ENCODE measurements at regions not wholly inside any gene's neighbourhood (a gene's known extent, or its start where the extent isn't known, plus 50 kb on each side); places are given as distances from the start of the nearest gene placed in this dataset.

DNA sequence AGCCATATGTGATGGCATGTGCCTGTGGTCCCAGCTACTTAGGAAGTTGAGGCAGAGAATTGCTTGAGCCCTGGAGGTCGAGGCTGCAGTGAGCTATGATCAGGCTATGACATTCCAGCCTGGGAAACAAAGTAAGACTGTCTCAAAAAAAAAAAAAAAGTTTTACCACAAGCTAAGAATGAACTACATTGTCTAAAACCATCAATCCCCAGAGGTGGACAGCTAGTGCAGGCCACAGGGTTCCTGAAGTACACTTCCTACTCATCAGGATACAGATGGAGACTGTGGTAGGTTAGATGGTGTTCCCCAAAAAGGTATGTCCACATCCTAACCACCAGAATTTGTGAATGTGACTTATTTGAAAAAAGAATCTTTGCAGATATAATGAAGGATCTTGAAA, 63.5 kb upstream of the DOCK9 start:
- Histone ChIP-seq H3K36me3 (no peaks in the 10 kb centered on the region), H3K27ac (no peak overlapping the region), H3K4me3 (no peak overlapping the region), H3K27me3 (no peaks in the 10 kb centered on the region), H3K9me3 (no peaks in the 10 kb centered on the region), H3K4me1 (peaks cover 63% of the 10 kb centered on the region)
- no peak for DNase-seq (ENCODE audit: low spot score in 2 of 2)
- WGBS: 75% methylated on average over 1 of the region's 1 CpG
- no peak for TF ChIP-seq EP300 (IDR thresholded peaks at IDR 0.05)

DNA sequence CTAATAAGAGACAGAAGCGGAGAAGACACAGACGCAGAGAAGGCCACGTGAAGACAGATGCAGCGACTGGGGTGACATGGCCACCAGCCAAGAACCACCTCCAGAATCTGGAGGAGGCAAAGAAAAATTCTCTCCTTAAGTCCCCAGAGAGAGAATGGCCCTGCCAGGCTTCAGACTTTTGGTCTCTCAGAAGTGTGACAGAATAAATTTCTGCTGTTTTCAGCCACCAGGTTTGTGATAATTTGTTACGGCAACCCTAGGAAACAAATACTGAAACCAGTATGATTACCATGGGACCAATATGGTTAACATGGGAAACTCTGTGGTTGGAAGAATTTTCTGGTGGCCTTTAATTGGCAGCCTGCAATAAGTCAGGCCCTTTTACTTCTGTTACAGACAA, 63.9 kb upstream of the DOCK9 start:
- H3K27ac ChIP-seq: no peak overlapping the region
- 78% methylated on average over 5 of the region's 5 CpGs for WGBS
- no peaks in the 10 kb centered on the region for H3K27me3 ChIP-seq
- H3K4me1 ChIP-seq: peaks cover 67% of the 10 kb centered on the region
- no peaks in the 10 kb centered on the region for H3K36me3 ChIP-seq
- no peak overlapping the region for H3K4me3 ChIP-seq
- DNase-seq (ENCODE audit: low spot score in 2 of 2): no peak
- no peaks in the 10 kb centered on the region for H3K9me3 ChIP-seq
- no peak for TF ChIP-seq POLR2A (IDR thresholded peaks at IDR 0.05)
- TF ChIP-seq, protein P1, sequence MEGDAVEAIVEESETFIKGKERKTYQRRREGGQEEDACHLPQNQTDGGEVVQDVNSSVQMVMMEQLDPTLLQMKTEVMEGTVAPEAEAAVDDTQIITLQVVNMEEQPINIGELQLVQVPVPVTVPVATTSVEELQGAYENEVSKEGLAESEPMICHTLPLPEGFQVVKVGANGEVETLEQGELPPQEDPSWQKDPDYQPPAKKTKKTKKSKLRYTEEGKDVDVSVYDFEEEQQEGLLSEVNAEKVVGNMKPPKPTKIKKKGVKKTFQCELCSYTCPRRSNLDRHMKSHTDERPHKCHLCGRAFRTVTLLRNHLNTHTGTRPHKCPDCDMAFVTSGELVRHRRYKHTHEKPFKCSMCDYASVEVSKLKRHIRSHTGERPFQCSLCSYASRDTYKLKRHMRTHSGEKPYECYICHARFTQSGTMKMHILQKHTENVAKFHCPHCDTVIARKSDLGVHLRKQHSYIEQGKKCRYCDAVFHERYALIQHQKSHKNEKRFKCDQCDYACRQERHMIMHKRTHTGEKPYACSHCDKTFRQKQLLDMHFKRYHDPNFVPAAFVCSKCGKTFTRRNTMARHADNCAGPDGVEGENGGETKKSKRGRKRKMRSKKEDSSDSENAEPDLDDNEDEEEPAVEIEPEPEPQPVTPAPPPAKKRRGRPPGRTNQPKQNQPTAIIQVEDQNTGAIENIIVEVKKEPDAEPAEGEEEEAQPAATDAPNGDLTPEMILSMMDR (IDR thresholded peaks at IDR 0.05): no peak
- no peak for TF ChIP-seq EP300 (IDR thresholded peaks at IDR 0.05)
- TF ChIP-seq POLR2AphosphoS5 (IDR thresholded peaks at IDR 0.05): no peak

DNA sequence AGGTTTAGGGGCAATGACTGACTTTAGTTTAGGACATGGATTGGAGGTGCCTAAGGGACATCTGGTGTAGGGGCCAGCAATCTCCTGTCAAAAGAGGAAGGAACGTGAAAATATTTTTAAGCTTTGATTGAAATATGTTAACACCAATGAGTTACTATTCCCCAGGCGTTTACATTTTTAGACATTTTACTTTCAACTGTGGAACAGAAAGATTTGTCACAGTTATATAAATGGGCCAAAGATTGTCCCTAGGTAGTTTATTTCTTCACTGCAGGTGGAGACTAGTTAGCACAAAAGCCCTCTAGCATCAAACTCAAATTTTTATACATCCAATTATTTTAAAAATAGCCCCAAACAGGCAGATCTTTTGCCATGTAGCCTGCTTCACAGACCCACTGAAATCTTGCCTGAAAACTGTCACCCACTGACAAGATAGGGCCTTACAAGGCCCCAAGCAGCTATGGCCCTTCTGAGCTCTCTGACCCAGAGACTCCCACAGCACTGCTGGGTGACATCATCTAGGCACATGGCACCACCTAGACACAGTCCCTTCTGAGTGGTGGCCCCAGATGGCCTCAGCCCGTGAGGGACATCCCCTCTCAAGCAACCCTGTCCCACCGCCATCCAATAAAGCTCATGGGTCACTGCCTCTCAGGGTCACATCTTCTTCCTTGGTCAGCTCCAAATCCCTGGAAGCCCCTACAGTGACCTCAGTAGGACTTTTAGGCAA, 64.8 kb upstream of the DOCK9 start:
- 83% methylated on average over 4 of the region's 4 CpGs for WGBS
- Histone ChIP-seq H3K36me3 (no peaks in the 10 kb centered on the region), H3K4me1 (peaks cover 76% of the 10 kb centered on the region), H3K4me3 (no peak overlapping the region), H3K27me3 (no peaks in the 10 kb centered on the region), H3K9me3 (no peaks in the 10 kb centered on the region), H3K27ac (no peak overlapping the region)
- TF ChIP-seq, protein P1 (IDR thresholded peaks at IDR 0.05): no peak
- no peak for TF ChIP-seq POLR2AphosphoS5 (IDR thresholded peaks at IDR 0.05)
- TF ChIP-seq POLR2A (IDR thresholded peaks at IDR 0.05): no peak
- TF ChIP-seq EP300 (IDR thresholded peaks at IDR 0.05): no peak
- no peak for DNase-seq (ENCODE audit: low spot score in 2 of 2)

DNA sequence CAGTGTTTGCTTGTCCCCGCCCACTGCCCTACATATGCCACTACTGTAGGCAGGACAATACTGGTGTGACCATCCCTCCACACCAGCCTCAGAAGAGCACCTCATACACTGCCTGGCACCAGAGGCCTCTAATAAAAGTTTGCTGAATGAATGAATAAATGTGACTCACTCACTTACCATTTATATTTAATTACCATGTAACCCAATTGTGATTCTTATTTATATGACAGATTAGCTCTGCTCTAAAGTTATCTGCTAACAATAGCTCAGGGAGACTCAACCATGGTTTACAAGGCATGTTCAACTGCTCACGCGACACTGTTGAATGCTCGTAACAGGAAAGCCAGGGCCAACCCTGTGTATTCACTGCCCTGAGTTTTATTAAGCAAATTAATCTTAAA, 66.0 kb upstream of the DOCK9 start:
- no peak overlapping the region for H3K4me3 ChIP-seq
- no peak for DNase-seq (ENCODE audit: low spot score in 2 of 2)
- no peaks in the 10 kb centered on the region for H3K9me3 ChIP-seq
- H3K36me3 ChIP-seq: no peaks in the 10 kb centered on the region
- peaks cover 82% of the 10 kb centered on the region for H3K4me1 ChIP-seq
- no peak overlapping the region for H3K27ac ChIP-seq
- H3K27me3 ChIP-seq: no peaks in the 10 kb centered on the region
- 65% methylated on average over 4 of the region's 4 CpGs for WGBS
- TF ChIP-seq POLR2A (IDR thresholded peaks at IDR 0.05) (no peak), POLR2AphosphoS5 (IDR thresholded peaks at IDR 0.05) (no peak), EP300 (IDR thresholded peaks at IDR 0.05) (no peak)
- TF ChIP-seq, protein P1 (IDR thresholded peaks at IDR 0.05): no peak

DNA sequence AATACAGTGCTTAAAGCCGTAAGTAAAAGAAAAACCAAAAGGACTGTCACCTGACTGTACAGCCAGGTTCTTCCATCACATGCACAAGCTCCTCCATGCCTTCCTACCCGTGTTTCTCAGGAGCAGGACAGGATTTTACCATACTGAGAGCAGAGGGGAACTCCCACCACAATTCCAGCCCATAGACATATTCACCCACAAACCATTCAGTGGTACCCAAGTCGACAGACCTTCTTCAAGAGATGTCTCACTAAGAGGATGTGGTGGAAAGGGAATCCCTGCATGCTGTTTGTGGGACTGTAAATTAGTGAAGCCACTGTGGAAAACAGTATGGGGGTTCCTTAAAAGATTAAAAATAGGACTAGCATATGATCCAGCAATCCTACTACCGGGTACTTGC, 66.9 kb upstream of the DOCK9 start:
- Histone ChIP-seq H3K4me1 (peaks cover 84% of the 10 kb centered on the region), H3K9me3 (no peaks in the 10 kb centered on the region), H3K27me3 (no peaks in the 10 kb centered on the region), H3K4me3 (no peak overlapping the region), H3K36me3 (no peaks in the 10 kb centered on the region), H3K27ac (no peak overlapping the region)
- DNase-seq (ENCODE audit: low spot score in 2 of 2): no peak
- 61% methylated on average over 4 of the region's 4 CpGs for WGBS
- no peak for TF ChIP-seq EP300 (IDR thresholded peaks at IDR 0.05)
- no peak for TF ChIP-seq POLR2AphosphoS5 (IDR thresholded peaks at IDR 0.05)
- TF ChIP-seq, protein P1 (IDR thresholded peaks at IDR 0.05): no peak
- no peak for TF ChIP-seq POLR2A (IDR thresholded peaks at IDR 0.05)

DNA sequence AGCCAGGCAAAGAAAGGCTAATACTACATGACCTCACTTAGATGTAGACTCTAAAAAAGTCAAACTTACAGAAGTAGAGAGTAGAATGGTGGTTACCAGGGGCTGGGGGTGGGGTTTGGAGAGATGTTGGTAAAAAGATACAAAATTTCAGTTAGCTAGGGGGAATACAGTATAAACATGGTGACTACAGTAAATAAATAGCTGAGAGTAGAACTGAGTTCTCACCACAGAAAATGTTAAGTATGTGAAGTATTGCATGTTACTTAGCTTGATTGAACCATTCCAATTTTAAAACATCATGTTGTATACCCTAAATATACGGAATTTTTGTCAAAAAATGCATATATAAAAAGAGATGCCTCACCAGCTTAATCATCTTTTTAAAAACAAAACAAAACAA, 67.5 kb upstream of the DOCK9 start:
- peak overlapping the region; percentile 86 for H3K27ac ChIP-seq
- TF ChIP-seq, protein P1 (IDR thresholded peaks at IDR 0.05): no peak
- TF ChIP-seq EP300 (IDR thresholded peaks at IDR 0.05) (no peak), POLR2A (IDR thresholded peaks at IDR 0.05) (no peak), POLR2AphosphoS5 (IDR thresholded peaks at IDR 0.05) (no peak)
- H3K27me3 ChIP-seq: no peaks in the 10 kb centered on the region
- peaks cover 86% of the 10 kb centered on the region for H3K4me1 ChIP-seq
- no peak for DNase-seq (ENCODE audit: low spot score in 2 of 2)
- no peak overlapping the region for H3K4me3 ChIP-seq
- 87% methylated on average over 1 of the region's 1 CpG for WGBS
- no peaks in the 10 kb centered on the region for H3K9me3 ChIP-seq
- no peaks in the 10 kb centered on the region for H3K36me3 ChIP-seq

Data from suprapubic skin (tissue), 4 donors.